ENCODE measurements at regions not wholly inside any gene's neighbourhood (a gene's known extent, or its start where the extent isn't known, plus 50 kb on each side); places are given as distances from the start of the nearest gene placed in this dataset.
"Not testable (repeated sequence)": the region's sequence is repeated elsewhere in the genome, so short reads cannot be mapped to it uniquely, and the experiment has no call there.

DNA sequence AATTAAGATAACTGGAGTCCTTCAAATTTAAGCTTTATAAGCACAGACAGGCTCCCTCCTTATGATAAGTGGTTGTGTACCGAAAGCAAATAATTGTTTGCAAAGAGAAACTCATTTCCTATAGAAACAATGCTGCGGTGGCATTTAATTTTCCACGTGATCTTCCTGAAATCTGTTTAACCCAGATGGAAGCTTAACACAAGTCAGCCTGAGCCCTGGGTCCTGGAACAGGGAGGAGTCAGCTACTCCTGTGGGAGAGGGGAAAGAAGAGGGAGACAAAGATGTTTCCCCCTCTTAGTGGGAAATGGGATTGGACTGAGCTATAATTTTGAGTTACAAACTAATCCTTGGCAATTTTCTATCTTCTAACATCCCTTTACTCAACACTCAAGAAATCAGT, 136.5 kb downstream of the ELOVL4 start:
- Mint-ChIP-seq H3K4me3 (ENCODE audit: unreplicated experiment) (no peak overlapping the region), H3K27ac (ENCODE audit: unreplicated experiment) (no peak overlapping the region), H3K4me1 (ENCODE audit: low read depth) (peaks cover 8% of the 10 kb centered on the region), H3K9me3 (ENCODE audit: low read depth) (peaks cover 5% of the 10 kb centered on the region), H3K36me3 (ENCODE audit: low read depth) (no peaks in the 10 kb centered on the region), H3K27me3 (ENCODE audit: low read depth) (peaks cover 16% of the 10 kb centered on the region)
- TF ChIP-seq, protein P1, sequence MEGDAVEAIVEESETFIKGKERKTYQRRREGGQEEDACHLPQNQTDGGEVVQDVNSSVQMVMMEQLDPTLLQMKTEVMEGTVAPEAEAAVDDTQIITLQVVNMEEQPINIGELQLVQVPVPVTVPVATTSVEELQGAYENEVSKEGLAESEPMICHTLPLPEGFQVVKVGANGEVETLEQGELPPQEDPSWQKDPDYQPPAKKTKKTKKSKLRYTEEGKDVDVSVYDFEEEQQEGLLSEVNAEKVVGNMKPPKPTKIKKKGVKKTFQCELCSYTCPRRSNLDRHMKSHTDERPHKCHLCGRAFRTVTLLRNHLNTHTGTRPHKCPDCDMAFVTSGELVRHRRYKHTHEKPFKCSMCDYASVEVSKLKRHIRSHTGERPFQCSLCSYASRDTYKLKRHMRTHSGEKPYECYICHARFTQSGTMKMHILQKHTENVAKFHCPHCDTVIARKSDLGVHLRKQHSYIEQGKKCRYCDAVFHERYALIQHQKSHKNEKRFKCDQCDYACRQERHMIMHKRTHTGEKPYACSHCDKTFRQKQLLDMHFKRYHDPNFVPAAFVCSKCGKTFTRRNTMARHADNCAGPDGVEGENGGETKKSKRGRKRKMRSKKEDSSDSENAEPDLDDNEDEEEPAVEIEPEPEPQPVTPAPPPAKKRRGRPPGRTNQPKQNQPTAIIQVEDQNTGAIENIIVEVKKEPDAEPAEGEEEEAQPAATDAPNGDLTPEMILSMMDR (IDR thresholded peaks at IDR 0.05) = no peak
- no peak for DNase-seq (ENCODE audit: low spot score)

GRCh38 chr6:79810185-79810705, 137.1 kb downstream of the ELOVL4 start:
- Mint-ChIP-seq H3K27ac (ENCODE audit: unreplicated experiment) (no peak overlapping the region), H3K9me3 (ENCODE audit: low read depth) (peaks cover 5% of the 10 kb centered on the region), H3K27me3 (ENCODE audit: low read depth) (peaks cover 15% of the 10 kb centered on the region), H3K36me3 (ENCODE audit: low read depth) (no peaks in the 10 kb centered on the region), H3K4me3 (ENCODE audit: unreplicated experiment) (no peak overlapping the region), H3K4me1 (ENCODE audit: low read depth) (peaks cover 8% of the 10 kb centered on the region)
- no peak for DNase-seq (ENCODE audit: low spot score)
- TF ChIP-seq, protein P1 (IDR thresholded peaks at IDR 0.05) = no peak

DNA sequence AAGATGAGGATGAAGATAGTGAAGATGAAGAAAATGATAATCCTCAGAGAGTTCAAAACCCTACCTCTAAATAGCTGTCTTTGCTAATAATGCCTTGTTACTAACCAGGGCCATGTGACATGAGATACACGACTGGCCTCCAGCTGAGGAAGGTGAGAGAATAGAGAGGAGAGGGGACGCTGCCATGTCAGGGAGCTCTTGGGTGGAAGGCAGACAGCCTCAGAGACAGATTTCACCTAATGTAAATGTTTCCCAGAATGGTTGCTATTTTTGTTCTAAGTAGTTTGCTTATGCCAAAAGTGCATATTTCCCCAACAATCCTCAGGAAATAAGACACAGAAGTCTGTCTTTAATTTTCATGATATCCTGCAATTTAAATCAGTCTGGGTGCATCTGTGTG, 138.4 kb downstream of the ELOVL4 start:
- no peak overlapping the region for H3K4me3 Mint-ChIP-seq (ENCODE audit: unreplicated experiment)
- TF ChIP-seq, protein P1 (IDR thresholded peaks at IDR 0.05) = no peak
- DNase-seq (ENCODE audit: low spot score) = no peak
- no peak overlapping the region for H3K27ac Mint-ChIP-seq (ENCODE audit: unreplicated experiment)
- no peaks in the 10 kb centered on the region for H3K36me3 Mint-ChIP-seq (ENCODE audit: low read depth)
- H3K27me3 Mint-ChIP-seq (ENCODE audit: low read depth) = peaks cover 15% of the 10 kb centered on the region
- peaks cover 5% of the 10 kb centered on the region for H3K9me3 Mint-ChIP-seq (ENCODE audit: low read depth)
- peaks cover 8% of the 10 kb centered on the region for H3K4me1 Mint-ChIP-seq (ENCODE audit: low read depth)

DNA sequence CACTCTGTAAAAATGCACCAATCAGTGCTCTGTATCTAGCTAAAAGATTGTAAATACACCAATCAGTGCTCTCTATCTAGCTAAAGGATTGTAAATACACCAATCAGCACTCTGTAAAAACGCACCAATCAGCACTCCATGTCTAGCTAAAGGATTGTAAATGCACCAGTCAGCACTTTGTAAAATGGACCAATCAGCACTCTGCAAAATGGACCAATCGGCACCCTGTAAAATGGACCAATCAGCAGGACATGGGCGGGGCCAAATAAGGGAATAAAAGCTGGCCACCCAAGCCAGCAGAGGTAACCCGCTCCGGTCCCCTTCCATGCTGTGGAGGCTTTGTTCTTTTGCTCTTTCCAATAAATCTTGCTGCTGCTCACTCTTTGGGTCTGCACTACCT, 140.7 kb downstream of the ELOVL4 start:
- H3K9me3 Mint-ChIP-seq (ENCODE audit: low read depth); H3K36me3 Mint-ChIP-seq (ENCODE audit: low read depth); H3K4me3 Mint-ChIP-seq (ENCODE audit: unreplicated experiment); H3K27ac Mint-ChIP-seq (ENCODE audit: unreplicated experiment); H3K4me1 Mint-ChIP-seq (ENCODE audit: low read depth); DNase-seq (ENCODE audit: low spot score): not testable (repeated sequence)
- peaks cover 19% of the 10 kb centered on the region for H3K27me3 Mint-ChIP-seq (ENCODE audit: low read depth)

- Mint-ChIP-seq H3K27ac (ENCODE audit: unreplicated experiment) (no peak overlapping the region), H3K4me3 (ENCODE audit: unreplicated experiment) (no peak overlapping the region), H3K4me1 (ENCODE audit: low read depth) (peaks cover 8% of the 10 kb centered on the region), H3K36me3 (ENCODE audit: low read depth) (no peaks in the 10 kb centered on the region), H3K27me3 (ENCODE audit: low read depth) (peaks cover 8% of the 10 kb centered on the region), H3K9me3 (ENCODE audit: low read depth) (peaks cover 5% of the 10 kb centered on the region)
- DNase-seq (ENCODE audit: low spot score) = no peak
- TF ChIP-seq, protein P1 (IDR thresholded peaks at IDR 0.05) = no peak
Measured at GRCh38 chr6:79804732-79805131, 142.6 kb downstream of the ELOVL4 start.

- Mint-ChIP-seq H3K27me3 (ENCODE audit: low read depth) (peaks cover 8% of the 10 kb centered on the region), H3K9me3 (ENCODE audit: low read depth) (peaks cover 5% of the 10 kb centered on the region), H3K4me3 (ENCODE audit: unreplicated experiment) (no peak overlapping the region), H3K4me1 (ENCODE audit: low read depth) (peaks cover 5% of the 10 kb centered on the region), H3K27ac (ENCODE audit: unreplicated experiment) (no peak overlapping the region), H3K36me3 (ENCODE audit: low read depth) (no peaks in the 10 kb centered on the region)
- no peak for DNase-seq (ENCODE audit: low spot score)
- TF ChIP-seq, protein P1 (IDR thresholded peaks at IDR 0.05) = no peak
Measured at GRCh38 chr6:79803917-79804316, 143.4 kb downstream of the ELOVL4 start.

Data from chondrocyte (in vitro differentiated cells).